HEK293T (cell line): ENCODE measurements at regions not wholly inside any gene's neighbourhood (a gene's known extent, or its start where the extent isn't known, plus 50 kb on each side); places are given as distances from the start of the nearest gene placed in this dataset.

ENCODE experiments used
- ELF4 ChIP-seq: fragments of 450-650 bp; IDR thresholded peaks from 2 replicates; pipeline ENCODE4 v1.6.1; 2017; ENCODE audit warnings: antibody characterized with exemption
- FOXM1 ChIP-seq: fragments of 450-650 bp; IDR thresholded peaks from 2 replicates; pipeline ENCODE4 v1.6.1; 2017; ENCODE audit warnings: mild to moderate bottlenecking, borderline replicate concordance
- NFRKB ChIP-seq: fragments of 450-650 bp; IDR thresholded peaks from 2 replicates; pipeline ENCODE4 v1.6.1; 2016; ENCODE audit warnings: mild to moderate bottlenecking, moderate library complexity
- SP1 ChIP-seq: fragments of 450-650 bp; IDR thresholded peaks from 2 replicates; pipeline ENCODE4 v1.6.1; 2017

DNA sequence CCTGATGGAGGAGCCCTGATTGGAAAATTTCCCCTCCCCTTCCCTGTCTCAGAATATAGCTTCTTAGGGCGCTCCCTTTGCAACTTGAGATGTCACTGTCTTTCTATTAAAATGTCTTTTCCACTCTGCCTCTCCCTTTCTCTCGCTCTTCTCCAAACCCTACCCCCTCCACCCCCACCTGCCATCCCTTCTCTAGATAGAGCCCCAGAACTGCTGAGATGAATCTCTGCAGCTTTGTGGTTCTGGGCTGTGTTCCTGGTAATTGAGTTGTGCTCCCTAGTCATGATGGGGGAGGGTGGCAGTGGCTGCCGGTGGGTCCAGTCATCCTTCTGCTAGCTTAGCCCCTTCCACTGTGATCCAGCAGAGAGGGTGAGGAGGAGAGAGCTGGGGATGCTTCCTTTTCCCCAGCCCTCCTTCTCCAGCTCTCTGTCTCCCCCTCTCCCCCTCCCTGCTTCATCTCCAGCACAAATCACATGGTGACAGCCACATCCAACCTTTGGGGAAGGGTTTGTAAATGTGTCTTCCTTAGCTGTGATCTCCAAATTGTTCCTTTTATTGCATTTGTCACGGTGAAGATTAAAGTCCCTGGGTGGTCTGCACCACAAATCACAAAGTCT is 50.8 kb upstream of the BTRC start:
- TF ChIP-seq FOXM1 (no peak), ELF4 (no peak), SP1 (no peak), NFRKB (no peak)
